Tibial artery (tissue), 4 donors: ENCODE measurements at regions not wholly inside any gene's neighbourhood (a gene's known extent, or its start where the extent isn't known, plus 50 kb on each side); places are given as distances from the start of the nearest gene placed in this dataset.

Experiments used
- DNase-seq, 2 donors: peaks; one replicate each; pipeline ENCODE4 v3.0.0-alpha.2; 2019
- H3K27ac ChIP-seq, 2 donors: fragments of 200-600 bp; sonication (generic) in 1 of 2; 1 replicate in 1 of 2; 2 replicates in 1 of 2; pipeline ENCODE4 v1.5.1; 2018 to 2019; ENCODE audit warnings: mild to moderate bottlenecking in 1 of 2
- H3K27me3 ChIP-seq, 2 donors: fragments of 200-600 bp; sonication (generic) in 1 of 2; one replicate each; pipeline versions ENCODE4 v1.5.1 to v1.6.0; 2016 to 2019
- H3K36me3 ChIP-seq, 3 donors: fragments of 200-600 bp; sonication (generic) in 2 of 3; one replicate each; pipeline ENCODE4 v1.5.1; 2016 to 2019; ENCODE audit warnings: mild to moderate bottlenecking in 2 of 3
- H3K4me1 ChIP-seq, 4 donors: fragments of 200-600 bp; sonication (generic) in 2 of 4; 1 replicate in 3 of 4; 2 replicates in 1 of 4; pipeline ENCODE4 v1.5.1; 2016 to 2019
- H3K4me3 ChIP-seq, 2 donors: fragments of 200-600 bp; sonication (generic) in 1 of 2; 1 replicate in 1 of 2; 2 replicates in 1 of 2; pipeline ENCODE4 v1.5.1; 2018 to 2019; ENCODE audit warnings: mild to moderate bottlenecking in 2 of 2
- H3K9me3 ChIP-seq, 3 donors: fragments of 200-600 bp; sonication (generic) in 1 of 3; one replicate each; pipeline ENCODE4 v1.5.1; 2016 to 2019
- CTCF ChIP-seq, 2 experiments: fragments of 200-600 bp in 1 of 2; fragments of 450-650 bp in 1 of 2; IDR thresholded peaks; one replicate each; pipeline ENCODE4 v1.5.1; 2017 to 2019; ENCODE audit warnings: antibody characterized with exemption in 2 of 2, mild to moderate bottlenecking in 1 of 2, moderate library complexity in 1 of 2
- intact Hi-C: fragments of 100-400 bp; cut with DNase I; formaldehyde crosslinking; loops from one replicate; pipeline ENCODE4 v1.15.0; 2023; ENCODE audit warnings: low total_unique reads

- intact Hi-C loops, result no loop called here
- no peak for DNase-seq
- H3K4me1 ChIP-seq, result no peaks in the 10 kb centered on the region
- TF ChIP-seq CTCF (IDR thresholded peaks at IDR 0.05), result no peak
- H3K4me3 ChIP-seq, result no peak overlapping the region
- H3K27ac ChIP-seq, result no peak overlapping the region
- no peaks in the 10 kb centered on the region for H3K36me3 ChIP-seq
- H3K27me3 ChIP-seq, result no peaks in the 10 kb centered on the region
- H3K9me3 ChIP-seq, result no peaks in the 10 kb centered on the region
Measured at GRCh38 chr21:14736162-14736561, 190.0 kb upstream of the SAMSN1 start.

GRCh38 chr21:14734833-14735232, 188.7 kb upstream of the SAMSN1 start:
- Histone ChIP-seq H3K27me3 (no peaks in the 10 kb centered on the region), H3K36me3 (no peaks in the 10 kb centered on the region), H3K4me1 (no peaks in the 10 kb centered on the region), H3K9me3 (no peaks in the 10 kb centered on the region), H3K4me3 (no peak overlapping the region), H3K27ac (no peak overlapping the region)
- TF ChIP-seq CTCF (IDR thresholded peaks at IDR 0.05), result no peak
- no peak for DNase-seq
- intact Hi-C loops, result no loop called here

- no peaks in the 10 kb centered on the region for H3K9me3 ChIP-seq
- H3K4me3 ChIP-seq, result no peak overlapping the region
- H3K27me3 ChIP-seq, result no peaks in the 10 kb centered on the region
- H3K4me1 ChIP-seq, result no peaks in the 10 kb centered on the region
- intact Hi-C loops, result no loop called here
- H3K36me3 ChIP-seq, result no peaks in the 10 kb centered on the region
- no peak overlapping the region for H3K27ac ChIP-seq
- TF ChIP-seq CTCF (IDR thresholded peaks at IDR 0.05), result no peak
- no peak for DNase-seq
Measured at GRCh38 chr21:14734191-14734590, 188.1 kb upstream of the SAMSN1 start.

GRCh38 chr21:14725219-14725618, 179.1 kb upstream of the SAMSN1 start:
- DNase-seq, result no peak
- Histone ChIP-seq H3K27ac (no peak overlapping the region), H3K27me3 (no peaks in the 10 kb centered on the region), H3K36me3 (no peaks in the 10 kb centered on the region), H3K4me3 (no peak overlapping the region), H3K9me3 (no peaks in the 10 kb centered on the region), H3K4me1 (no peaks in the 10 kb centered on the region)
- intact Hi-C loops, result no loop called here
- TF ChIP-seq CTCF (IDR thresholded peaks at IDR 0.05), result no peak

- intact Hi-C loops, result no loop called here
- Histone ChIP-seq H3K4me3 (no peak overlapping the region), H3K36me3 (no peaks in the 10 kb centered on the region), H3K27me3 (no peaks in the 10 kb centered on the region), H3K27ac (no peak overlapping the region), H3K9me3 (no peaks in the 10 kb centered on the region), H3K4me1 (no peaks in the 10 kb centered on the region)
- TF ChIP-seq CTCF (IDR thresholded peaks at IDR 0.05), result no peak
- DNase-seq, result no peak
Measured at GRCh38 chr21:14722841-14723483, 176.8 kb upstream of the SAMSN1 start.

- Histone ChIP-seq H3K4me1 (no peaks in the 10 kb centered on the region), H3K27ac (no peak overlapping the region), H3K27me3 (no peaks in the 10 kb centered on the region), H3K9me3 (no peaks in the 10 kb centered on the region), H3K4me3 (no peak overlapping the region), H3K36me3 (no peaks in the 10 kb centered on the region)
- no peak for TF ChIP-seq CTCF (IDR thresholded peaks at IDR 0.05)
- DNase-seq, result no peak
- intact Hi-C loops, result no loop called here
Measured at GRCh38 chr21:14720237-14720636, 174.1 kb upstream of the SAMSN1 start.
